ENCODE measurements at regions not wholly inside any gene's neighbourhood (a gene's known extent, or its start where the extent isn't known, plus 50 kb on each side); places are given as distances from the start of the nearest gene placed in this dataset.
A peak's percentile ranks its signal among the peaks of the same experiment; 100 is the strongest.

GRCh38 chr1:157390651-157391050 lies 161.7 kb downstream of the FCRL5 start:
- H3K4me3 ChIP-seq (replicated peaks in 1 of 4; ENCODE audit: control extremely low read depth in 1 of 4, insufficient read depth in 1 of 4, low read depth in 3 of 4, low read length in 4 of 4), result no peak overlapping the region
- H2AFZ ChIP-seq (ENCODE audit: low read length), result peak overlapping the region; percentile 20
- H3K36me3 ChIP-seq (ENCODE audit: control insufficient read depth, insufficient read depth, low read length), result no peaks in the 10 kb centered on the region
- H3K27me3 ChIP-seq (ENCODE audit: control insufficient read depth, insufficient read depth, low read length), result no peaks in the 10 kb centered on the region
- H3K4me1 ChIP-seq (ENCODE audit: control insufficient read depth, extremely low read depth, insufficient read depth, low read length), result peaks cover 6% of the 10 kb centered on the region
- TF ChIP-seq EZH2 (IDR thresholded peaks at IDR 0.05; ENCODE audit: low read length, missing control alignments), result no peak
- TF ChIP-seq CTCF (conservative IDR thresholded peaks at IDR 0.05 in 1 of 2, IDR thresholded peaks at IDR 0.05 in 1 of 2; ENCODE audit: low read depth in 1 of 2, low read length in 2 of 2), result no peak
- H3K79me2 ChIP-seq (ENCODE audit: control insufficient read depth, insufficient read depth, low read length), result no peaks in the 10 kb centered on the region
- no peak overlapping the region for H3K27ac ChIP-seq (ENCODE audit: insufficient read depth, low read length)
- no peaks in the 10 kb centered on the region for H3K9me3 ChIP-seq (ENCODE audit: control insufficient read depth, insufficient read depth, low read depth, low read length)
- DNase-seq (ENCODE audit: low read depth in 2 of 2), result peak; percentile 17 to 48
- peak overlapping the region; percentile 8 for H3K4me2 ChIP-seq (ENCODE audit: extremely low read depth, insufficient read depth, low read length)
- H3K9ac ChIP-seq (ENCODE audit: insufficient read depth, low read length), result no peak overlapping the region
- H4K20me1 ChIP-seq (ENCODE audit: control insufficient read depth, extremely low read depth, insufficient read depth, low read length), result no peaks in the 10 kb centered on the region

GRCh38 chr1:157388057-157388456 lies 164.3 kb downstream of the FCRL5 start:
- Histone ChIP-seq H3K4me3 (replicated peaks in 1 of 4; ENCODE audit: control extremely low read depth in 1 of 4, insufficient read depth in 1 of 4, low read depth in 3 of 4, low read length in 4 of 4) (no peak overlapping the region), H3K4me2 (ENCODE audit: extremely low read depth, insufficient read depth, low read length) (no peak overlapping the region), H3K9me3 (ENCODE audit: control insufficient read depth, insufficient read depth, low read depth, low read length) (no peaks in the 10 kb centered on the region), H3K9ac (ENCODE audit: insufficient read depth, low read length) (no peak overlapping the region), H2AFZ (ENCODE audit: low read length) (no peak overlapping the region), H3K79me2 (ENCODE audit: control insufficient read depth, insufficient read depth, low read length) (no peaks in the 10 kb centered on the region), H3K4me1 (ENCODE audit: control insufficient read depth, extremely low read depth, insufficient read depth, low read length) (peaks cover 6% of the 10 kb centered on the region), H3K27me3 (ENCODE audit: control insufficient read depth, insufficient read depth, low read length) (peaks cover 5% of the 10 kb centered on the region), H3K27ac (ENCODE audit: insufficient read depth, low read length) (no peak overlapping the region), H4K20me1 (ENCODE audit: control insufficient read depth, extremely low read depth, insufficient read depth, low read length) (no peaks in the 10 kb centered on the region), H3K36me3 (ENCODE audit: control insufficient read depth, insufficient read depth, low read length) (no peaks in the 10 kb centered on the region)
- no peak for DNase-seq (ENCODE audit: low read depth in 2 of 2)
- TF ChIP-seq EZH2 (IDR thresholded peaks at IDR 0.05; ENCODE audit: low read length, missing control alignments) (no peak), CTCF (conservative IDR thresholded peaks at IDR 0.05 in 1 of 2, IDR thresholded peaks at IDR 0.05 in 1 of 2; ENCODE audit: low read depth in 1 of 2, low read length in 2 of 2) (no peak)

GRCh38 chr1:157384258-157384657 lies 168.1 kb downstream of the FCRL5 start:
- Histone ChIP-seq H3K9me3 (ENCODE audit: control insufficient read depth, insufficient read depth, low read depth, low read length) (no peaks in the 10 kb centered on the region), H3K4me3 (replicated peaks in 1 of 4; ENCODE audit: control extremely low read depth in 1 of 4, insufficient read depth in 1 of 4, low read depth in 3 of 4, low read length in 4 of 4) (no peak overlapping the region), H3K27me3 (ENCODE audit: control insufficient read depth, insufficient read depth, low read length) (peaks cover 5% of the 10 kb centered on the region), H3K27ac (ENCODE audit: insufficient read depth, low read length) (no peak overlapping the region), H3K36me3 (ENCODE audit: control insufficient read depth, insufficient read depth, low read length) (no peaks in the 10 kb centered on the region), H3K4me2 (ENCODE audit: extremely low read depth, insufficient read depth, low read length) (no peak overlapping the region), H4K20me1 (ENCODE audit: control insufficient read depth, extremely low read depth, insufficient read depth, low read length) (no peaks in the 10 kb centered on the region), H3K9ac (ENCODE audit: insufficient read depth, low read length) (no peak overlapping the region), H2AFZ (ENCODE audit: low read length) (no peak overlapping the region), H3K4me1 (ENCODE audit: control insufficient read depth, extremely low read depth, insufficient read depth, low read length) (no peaks in the 10 kb centered on the region), H3K79me2 (ENCODE audit: control insufficient read depth, insufficient read depth, low read length) (no peaks in the 10 kb centered on the region)
- TF ChIP-seq EZH2 (IDR thresholded peaks at IDR 0.05; ENCODE audit: low read length, missing control alignments), result no peak
- TF ChIP-seq CTCF (conservative IDR thresholded peaks at IDR 0.05 in 1 of 2, IDR thresholded peaks at IDR 0.05 in 1 of 2; ENCODE audit: low read depth in 1 of 2, low read length in 2 of 2), result no peak
- DNase-seq (ENCODE audit: low read depth in 2 of 2), result no peak

Measured in fibroblast of lung (primary cell).